HK-2 (cell line): ENCODE measurements at regions not wholly inside any gene's neighbourhood (a gene's known extent, or its start where the extent isn't known, plus 50 kb on each side); places are given as distances from the start of the nearest gene placed in this dataset.
A peak's percentile ranks its signal among the peaks of the same experiment; 100 is the strongest.

ENCODE experiments used
- DNase-seq: peaks from one replicate; pipeline ENCODE4 v3.0.0-alpha.2; 2018; ENCODE audit not compliant: unreplicated experiment

GRCh38 chr7:113710310-113711096 lies 208.3 kb downstream of the PPP1R3A start:
- DNase-seq: peak; percentile 48

- no peak for DNase-seq
Observed at GRCh38 chr7:113705439-113705838, 213.4 kb downstream of the PPP1R3A start.

- DNase-seq: no peak
Observed at GRCh38 chr7:113698556-113699220, 220.1 kb downstream of the PPP1R3A start.

- no peak for DNase-seq
Observed at GRCh38 chr7:113694149-113694548, 224.7 kb downstream of the PPP1R3A start.

- DNase-seq: no peak
Observed at GRCh38 chr7:113684165-113684564, 234.6 kb downstream of the PPP1R3A start.

- no peak for DNase-seq
Observed at GRCh38 chr7:113677811-113678210, 241.0 kb downstream of the PPP1R3A start.

- no peak for DNase-seq
Observed at GRCh38 chr7:113664867-113665266, 253.9 kb downstream of the PPP1R3A start.

- no peak for DNase-seq
Observed at GRCh38 chr7:113659416-113659815, 259.4 kb downstream of the PPP1R3A start.

- DNase-seq: no peak
Observed at GRCh38 chr7:113657603-113658002, 261.2 kb downstream of the PPP1R3A start.

- no peak for DNase-seq
Observed at GRCh38 chr7:113652501-113652900, 266.3 kb downstream of the PPP1R3A start.

GRCh38 chr7:113649556-113649955 lies 269.3 kb downstream of the PPP1R3A start:
- DNase-seq: no peak

- no peak for DNase-seq
Observed at GRCh38 chr7:113639221-113639620, 279.6 kb downstream of the PPP1R3A start.

- no peak for DNase-seq
Observed at GRCh38 chr7:113636727-113637421, 281.9 kb downstream of the PPP1R3A start.

GRCh38 chr7:113635492-113635891 lies 283.3 kb downstream of the PPP1R3A start:
- no peak for DNase-seq

- no peak for DNase-seq
Observed at GRCh38 chr7:113633073-113633472, 285.7 kb downstream of the PPP1R3A start.

GRCh38 chr7:113628948-113629847 lies 289.6 kb downstream of the PPP1R3A start:
- no peak for DNase-seq

- DNase-seq: no peak
Observed at GRCh38 chr7:113625494-113626102, 293.2 kb downstream of the PPP1R3A start.

GRCh38 chr7:113622796-113623195 lies 296.0 kb downstream of the PPP1R3A start:
- no peak for DNase-seq

GRCh38 chr7:113610572-113610971 lies 308.2 kb downstream of the PPP1R3A start:
- DNase-seq: no peak

GRCh38 chr7:113608782-113609181 lies 310.0 kb downstream of the PPP1R3A start:
- no peak for DNase-seq

- no peak for DNase-seq
Observed at GRCh38 chr7:113606325-113606724, 312.5 kb downstream of the PPP1R3A start.
